ENCODE measurements at regions not wholly inside any gene's neighbourhood (a gene's known extent, or its start where the extent isn't known, plus 50 kb on each side); places are given as distances from the start of the nearest gene placed in this dataset.

GRCh38 chr20:20816969-20817755, 104.7 kb upstream of the RALGAPA2 start:
- peaks cover 24 to 49% of the 10 kb centered on the region in 2 donors for H3K27me3 Mint-ChIP-seq
- no peak overlapping the region for H3K27ac Mint-ChIP-seq
- no peaks in the 10 kb centered on the region for H3K36me3 Mint-ChIP-seq (ENCODE audit: insufficient read depth)
- H3K4me1 Mint-ChIP-seq (ENCODE audit: low read depth in 2 of 2), result no peaks in the 10 kb centered on the region
- ATAC-seq (replicated peaks) (no peak), DNase-seq (no peak)
- H3K9me3 Mint-ChIP-seq, result no peaks in the 10 kb centered on the region
- no peak overlapping the region for H3K4me3 Mint-ChIP-seq

GRCh38 chr20:20815711-20816455, 103.4 kb upstream of the RALGAPA2 start:
- H3K36me3 Mint-ChIP-seq (ENCODE audit: insufficient read depth), result no peaks in the 10 kb centered on the region
- ATAC-seq (replicated peaks), result no peak
- H3K9me3 Mint-ChIP-seq, result no peaks in the 10 kb centered on the region
- no peaks in the 10 kb centered on the region for H3K4me1 Mint-ChIP-seq (ENCODE audit: low read depth in 2 of 2)
- H3K27me3 Mint-ChIP-seq, result peaks cover 32 to 57% of the 10 kb centered on the region in 2 donors
- DNase-seq, result no peak
- no peak overlapping the region for H3K27ac Mint-ChIP-seq
- no peak overlapping the region for H3K4me3 Mint-ChIP-seq

DNA sequence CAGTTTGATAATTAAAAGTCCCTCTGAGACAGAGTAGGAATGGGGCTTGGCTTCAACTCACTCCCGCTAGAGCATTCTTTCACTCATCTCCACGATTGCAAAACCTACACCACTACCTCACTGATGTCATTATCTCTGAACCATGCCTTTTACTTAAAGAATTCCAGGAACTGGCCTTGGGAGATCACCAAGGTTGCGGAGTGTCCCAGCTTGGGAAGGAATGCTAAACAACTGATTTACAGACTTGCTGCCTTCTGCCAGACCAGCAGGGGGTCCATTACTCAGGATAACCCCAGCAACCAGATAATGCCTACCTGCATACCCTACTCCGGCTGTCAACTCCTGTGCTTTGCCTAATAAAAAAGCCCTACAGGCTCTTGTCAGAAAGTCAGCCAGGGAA, 102.2 kb upstream of the RALGAPA2 start:
- Mint-ChIP-seq H3K9me3 (no peaks in the 10 kb centered on the region), H3K27me3 (peaks cover 24 to 57% of the 10 kb centered on the region in 2 donors), H3K4me3 (no peak overlapping the region), H3K27ac (no peak overlapping the region), H3K4me1 (ENCODE audit: low read depth in 2 of 2) (no peaks in the 10 kb centered on the region), H3K36me3 (ENCODE audit: insufficient read depth) (no peaks in the 10 kb centered on the region)
- ATAC-seq (replicated peaks) (no peak), DNase-seq (no peak)

- Mint-ChIP-seq H3K4me3 (no peak overlapping the region), H3K36me3 (ENCODE audit: insufficient read depth) (no peaks in the 10 kb centered on the region), H3K4me1 (ENCODE audit: low read depth in 2 of 2) (no peaks in the 10 kb centered on the region), H3K27ac (no peak overlapping the region), H3K27me3 (peaks cover 19 to 55% of the 10 kb centered on the region in 2 donors), H3K9me3 (no peaks in the 10 kb centered on the region)
- no peak for DNase-seq
- ATAC-seq (replicated peaks), result no peak
These were observed 99.7 kb upstream of the RALGAPA2 start for GRCh38 chr20:20812136-20812535.

DNA sequence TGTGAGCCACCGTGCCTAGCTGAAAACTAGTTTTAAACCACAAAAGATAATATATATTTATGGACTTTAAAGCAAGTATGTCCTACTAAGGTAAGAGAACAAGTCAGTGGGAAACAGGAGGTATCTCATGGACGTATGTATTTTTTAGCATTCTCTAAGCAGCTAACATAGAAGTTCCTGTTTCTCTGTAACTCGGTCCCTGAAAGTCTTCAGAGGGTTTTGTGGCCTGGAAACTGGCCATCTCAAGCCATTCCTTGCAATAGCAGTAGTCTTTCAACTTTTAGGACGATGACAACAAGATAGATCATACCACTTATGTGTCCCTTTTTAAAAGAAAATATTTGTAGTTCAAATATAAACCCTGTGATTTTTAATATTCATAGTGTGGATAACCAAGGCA, 95.6 kb upstream of the RALGAPA2 start:
- Mint-ChIP-seq H3K4me1 (ENCODE audit: low read depth in 2 of 2) (no peaks in the 10 kb centered on the region), H3K27ac (no peak overlapping the region), H3K4me3 (no peak overlapping the region), H3K27me3 (peaks cover 42 to 78% of the 10 kb centered on the region in 2 donors), H3K9me3 (no peaks in the 10 kb centered on the region), H3K36me3 (ENCODE audit: insufficient read depth) (no peaks in the 10 kb centered on the region)
- ATAC-seq (replicated peaks), result no peak
- no peak for DNase-seq

DNA sequence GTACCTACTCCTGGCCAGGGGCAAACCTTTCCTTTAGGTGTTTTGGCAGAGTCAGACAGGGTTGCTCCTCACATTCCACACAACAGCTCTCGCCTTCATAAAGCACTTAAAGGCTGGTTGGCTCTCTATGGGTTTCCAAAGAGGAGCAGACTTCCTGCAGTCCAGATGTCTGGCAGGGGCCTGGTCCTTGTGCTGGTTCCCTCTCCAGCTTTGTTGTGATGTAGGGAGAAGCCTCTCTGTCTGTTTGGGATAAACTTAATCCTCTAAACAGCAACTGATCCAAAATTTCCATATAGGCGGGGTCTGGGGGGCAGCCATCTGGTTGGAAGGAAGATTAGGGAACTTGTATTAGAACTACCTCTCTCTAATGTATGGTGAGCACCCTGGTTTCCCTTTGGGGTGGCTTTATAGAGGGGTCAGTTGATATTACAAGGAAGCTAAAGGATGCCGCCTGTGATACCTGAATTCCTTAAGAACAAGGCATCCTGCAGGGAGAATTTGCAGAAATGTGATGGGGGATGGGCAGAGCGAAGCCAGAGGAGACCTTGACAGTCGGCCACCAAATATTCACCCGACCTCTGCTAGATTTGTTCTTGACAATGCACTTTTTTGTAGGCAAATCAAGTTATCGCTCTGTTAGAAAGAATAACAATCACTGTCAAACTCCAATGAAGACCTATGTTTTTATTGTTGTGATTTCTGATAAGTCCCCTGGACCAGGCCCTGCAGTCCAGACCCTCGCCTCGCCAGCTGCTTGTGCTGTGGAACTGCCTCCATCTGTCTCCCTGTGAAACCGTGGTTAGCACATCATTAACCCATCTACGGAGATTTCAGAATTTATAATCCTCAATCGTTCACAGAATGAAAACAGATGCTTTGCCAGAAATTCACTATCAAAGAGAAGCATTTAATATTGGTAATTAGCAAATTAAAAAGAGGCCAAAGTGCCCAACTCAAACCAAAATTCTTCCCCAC, 94.0 kb upstream of the RALGAPA2 start:
- H3K27me3 Mint-ChIP-seq, result peaks cover 36 to 64% of the 10 kb centered on the region in 2 donors
- H3K27ac Mint-ChIP-seq, result no peak overlapping the region
- no peaks in the 10 kb centered on the region for H3K36me3 Mint-ChIP-seq (ENCODE audit: insufficient read depth)
- H3K9me3 Mint-ChIP-seq, result no peaks in the 10 kb centered on the region
- DNase-seq (no peak), ATAC-seq (replicated peaks) (no peak)
- no peak overlapping the region for H3K4me3 Mint-ChIP-seq
- no peaks in the 10 kb centered on the region for H3K4me1 Mint-ChIP-seq (ENCODE audit: low read depth in 2 of 2)

DNA sequence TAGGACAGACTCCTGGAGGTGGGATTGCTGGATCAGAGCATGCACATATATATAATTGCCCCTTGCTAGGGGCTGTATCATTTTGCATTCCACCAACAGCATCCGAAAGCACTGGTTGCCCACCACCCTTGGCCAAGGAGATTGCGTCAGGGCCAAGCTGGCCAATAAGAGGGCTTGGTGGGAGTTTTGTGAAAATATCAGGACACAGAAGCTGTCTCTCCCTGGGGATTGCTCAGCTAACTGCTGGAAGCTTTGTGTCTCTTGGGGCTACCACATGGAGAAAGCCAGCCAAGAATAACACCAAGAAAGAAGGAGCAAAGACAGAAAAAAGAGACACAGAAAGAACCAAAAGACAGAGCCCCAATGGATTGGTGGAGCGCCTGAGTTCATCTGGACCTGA, 90.6 kb upstream of the RALGAPA2 start:
- Mint-ChIP-seq H3K27me3 (peaks cover 25 to 45% of the 10 kb centered on the region in 2 donors), H3K36me3 (ENCODE audit: insufficient read depth) (no peaks in the 10 kb centered on the region), H3K4me3 (no peak overlapping the region), H3K27ac (no peak overlapping the region), H3K9me3 (no peaks in the 10 kb centered on the region), H3K4me1 (ENCODE audit: low read depth in 2 of 2) (no peaks in the 10 kb centered on the region)
- DNase-seq, result no peak
- no peak for ATAC-seq (replicated peaks)

DNA sequence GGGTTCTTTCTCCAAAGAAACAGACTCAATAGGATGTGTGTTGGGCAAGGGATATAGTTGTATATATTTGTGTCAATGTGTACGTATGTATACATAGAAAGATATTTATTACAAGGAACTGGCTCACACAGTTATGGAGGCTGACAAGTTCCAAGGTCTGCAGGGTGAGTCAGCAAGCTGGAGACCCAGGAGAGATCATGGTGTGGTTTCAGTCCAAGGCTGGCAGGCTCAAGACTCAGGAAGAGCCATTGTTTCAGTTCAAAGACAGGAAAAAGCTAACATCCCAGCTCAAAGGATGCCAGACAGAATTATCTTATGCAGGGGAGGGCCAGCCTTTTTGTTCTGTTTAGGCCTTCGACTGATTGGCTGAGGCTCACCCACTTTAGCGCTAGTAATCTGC, 89.9 kb upstream of the RALGAPA2 start:
- DNase-seq, result no peak
- Mint-ChIP-seq H3K27ac (no peak overlapping the region), H3K4me3 (no peak overlapping the region), H3K27me3 (peaks cover 25 to 46% of the 10 kb centered on the region in 2 donors), H3K9me3 (no peaks in the 10 kb centered on the region), H3K36me3 (ENCODE audit: insufficient read depth) (no peaks in the 10 kb centered on the region), H3K4me1 (ENCODE audit: low read depth in 2 of 2) (no peaks in the 10 kb centered on the region)
- ATAC-seq (replicated peaks), result no peak

- no peak for ATAC-seq (replicated peaks)
- peaks cover 8 to 44% of the 10 kb centered on the region in 2 donors for H3K27me3 Mint-ChIP-seq
- H3K36me3 Mint-ChIP-seq (ENCODE audit: insufficient read depth), result no peaks in the 10 kb centered on the region
- no peaks in the 10 kb centered on the region for H3K9me3 Mint-ChIP-seq
- no peaks in the 10 kb centered on the region for H3K4me1 Mint-ChIP-seq (ENCODE audit: low read depth in 2 of 2)
- H3K27ac Mint-ChIP-seq, result no peak overlapping the region
- no peak for DNase-seq
- no peak overlapping the region for H3K4me3 Mint-ChIP-seq
These were observed 87.4 kb upstream of the RALGAPA2 start for GRCh38 chr20:20799716-20800312.

- no peak for ATAC-seq (replicated peaks)
- Mint-ChIP-seq H3K27ac (no peak overlapping the region), H3K36me3 (ENCODE audit: insufficient read depth) (no peaks in the 10 kb centered on the region), H3K4me3 (no peak overlapping the region), H3K9me3 (no peaks in the 10 kb centered on the region), H3K27me3 (peaks cover 10 to 53% of the 10 kb centered on the region in 2 donors), H3K4me1 (ENCODE audit: low read depth in 2 of 2) (no peaks in the 10 kb centered on the region)
- no peak for DNase-seq
These were observed 85.3 kb upstream of the RALGAPA2 start for GRCh38 chr20:20797521-20798310.

- no peaks in the 10 kb centered on the region for H3K4me1 Mint-ChIP-seq (ENCODE audit: low read depth in 2 of 2)
- no peaks in the 10 kb centered on the region for H3K36me3 Mint-ChIP-seq (ENCODE audit: insufficient read depth)
- peaks cover 12 to 62% of the 10 kb centered on the region in 2 donors for H3K27me3 Mint-ChIP-seq
- ATAC-seq (replicated peaks) (no peak), DNase-seq (no peak)
- H3K9me3 Mint-ChIP-seq, result no peaks in the 10 kb centered on the region
- no peak overlapping the region for H3K27ac Mint-ChIP-seq
- no peak overlapping the region for H3K4me3 Mint-ChIP-seq
These were observed 84.5 kb upstream of the RALGAPA2 start for GRCh38 chr20:20796766-20797440.

- Mint-ChIP-seq H3K36me3 (ENCODE audit: insufficient read depth) (no peaks in the 10 kb centered on the region), H3K4me1 (ENCODE audit: low read depth in 2 of 2) (no peaks in the 10 kb centered on the region), H3K27ac (no peak overlapping the region), H3K27me3 (peaks cover 12 to 64% of the 10 kb centered on the region in 2 donors), H3K4me3 (no peak overlapping the region), H3K9me3 (no peaks in the 10 kb centered on the region)
- DNase-seq (no peak), ATAC-seq (replicated peaks) (no peak)
These were observed 83.3 kb upstream of the RALGAPA2 start for GRCh38 chr20:20795721-20796120.

Data from effector memory CD8-positive, alpha-beta T cell (primary cell).